Frontal cortex (tissue), 4 donors: ENCODE measurements at regions not wholly inside any gene's neighbourhood (a gene's known extent, or its start where the extent isn't known, plus 50 kb on each side); places are given as distances from the start of the nearest gene placed in this dataset. TPM values are rescaled to one million over a fixed set of nuclear protein-coding genes. Genes with fewer than 3 reads are reported as not detected.

Experiments
- DNase-seq, 2 donors: peaks; one replicate each; pipeline ENCODE4 v3.0.0; 2012; ENCODE audit warnings: low spot score in 2 of 2
- FAIRE-seq: peaks from 2 replicates; lab custom pipeline; 2012; peaks lifted over from hg19 to GRCh38; lab: Jason Lieb, UNC
- small RNA-seq: library from RNA; depleted of rRNA; stranded (forward); fragments of <200 nt; gene quantifications from one replicate; pipeline ENCODE3, GENCODE V24; 2014
- donor health status: control.
- donor health status: control.
- donor health status: control.

DNA sequence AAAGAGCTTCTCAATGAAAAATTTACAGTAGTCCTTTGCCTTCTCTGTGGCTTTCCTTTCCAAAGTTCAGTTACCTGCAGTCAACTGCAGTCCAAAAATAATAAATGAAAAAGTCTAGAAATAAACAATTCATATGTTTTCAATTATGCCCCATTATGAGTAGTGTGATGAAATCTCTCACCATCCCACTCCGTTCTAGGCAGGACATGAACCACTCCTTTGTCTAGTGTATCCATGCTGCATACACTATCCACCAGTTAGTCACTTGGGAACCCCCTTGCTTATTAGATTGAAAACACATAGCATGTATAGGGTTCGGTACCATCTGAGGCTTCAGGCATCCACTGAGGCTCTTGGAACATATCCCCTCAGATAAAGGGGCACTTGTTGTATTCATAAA, 80.6 kb upstream of the EYA4 start:
- DNase-seq: no peak
- FAIRE-seq: no peak

DNA sequence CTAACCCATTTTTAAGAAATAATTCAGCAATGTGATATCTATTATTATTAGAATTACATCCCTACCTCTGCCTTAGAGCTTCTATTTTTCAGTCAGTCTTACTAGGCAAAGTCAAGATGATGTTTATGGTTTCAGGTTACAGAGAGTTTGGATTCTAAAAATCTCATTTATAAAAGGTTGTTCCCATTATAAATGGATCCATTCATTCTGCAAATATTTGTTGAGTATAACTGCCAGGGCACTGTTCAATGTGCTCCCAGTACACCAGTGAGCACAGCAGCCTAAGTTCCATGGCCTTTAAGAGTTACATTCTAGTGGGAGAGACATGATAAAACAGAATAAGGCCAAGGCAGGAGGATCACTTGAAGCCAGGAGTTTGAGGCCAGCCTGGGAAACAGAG, 75.9 kb upstream of the EYA4 start:
- no peak for FAIRE-seq

DNA sequence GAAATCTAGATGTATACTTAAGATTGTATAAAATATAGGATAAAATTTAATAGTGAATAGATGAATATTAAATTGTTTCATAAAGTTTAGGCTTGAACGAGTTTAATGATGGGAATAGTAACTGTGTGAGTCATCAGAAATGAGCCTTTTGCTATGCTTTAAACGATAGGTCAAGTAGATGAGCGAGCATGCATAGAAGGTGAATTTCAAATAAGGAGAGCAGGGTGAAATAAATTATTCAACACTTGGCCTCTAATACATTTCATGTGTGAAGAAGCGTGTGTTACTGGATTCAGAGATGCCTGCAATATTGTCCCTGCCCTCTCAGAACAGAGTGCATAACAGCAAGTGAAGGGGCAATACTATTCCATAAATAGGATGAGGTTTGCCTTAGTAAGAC, 74.4 kb upstream of the EYA4 start:
- DNase-seq (no peak), FAIRE-seq (no peak)

More for the DNA sequence above, 75.9 kb upstream of the EYA4 start:
- no peak for DNase-seq

DNA sequence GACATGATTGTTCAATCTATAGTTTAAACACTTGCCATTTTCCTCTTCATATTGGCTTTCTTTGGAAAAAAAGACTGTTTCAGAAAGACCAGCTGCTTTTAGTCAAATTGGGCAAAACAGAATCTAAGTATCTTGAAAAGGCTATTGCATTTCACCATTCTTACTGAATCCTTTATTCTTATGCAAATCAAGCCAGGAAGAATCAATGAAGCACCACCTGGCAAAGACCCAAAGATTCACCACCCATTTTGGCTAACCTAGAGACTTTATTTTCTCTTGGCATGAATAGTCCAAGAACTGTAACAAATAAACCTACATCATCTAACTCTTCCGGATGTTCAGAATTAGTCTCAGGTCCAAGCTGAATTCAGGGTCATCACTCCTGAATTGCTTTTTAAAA, 71.3 kb upstream of the EYA4 start:
- no peak for DNase-seq

DNA sequence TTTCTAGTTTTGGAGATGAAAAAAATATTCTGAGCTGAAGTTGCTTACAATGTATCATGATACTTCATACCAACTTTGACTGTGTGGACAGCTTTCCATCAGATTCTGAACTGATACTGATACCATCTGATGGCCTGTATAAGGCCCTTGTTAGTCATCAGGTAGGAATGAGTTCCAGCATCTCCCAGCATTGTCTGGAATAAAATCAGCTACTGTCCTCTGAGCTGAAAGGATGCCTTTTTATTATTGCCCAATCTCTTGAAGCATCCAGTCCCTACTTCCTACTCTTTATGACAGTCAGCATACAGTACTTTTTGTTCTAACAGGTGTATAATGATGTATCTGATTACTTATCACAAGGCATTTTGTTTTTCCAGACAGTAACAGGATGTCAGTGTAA, 70.6 kb upstream of the EYA4 start:
- DNase-seq (no peak), FAIRE-seq (no peak)

More for the DNA sequence above, 71.3 kb upstream of the EYA4 start:
- no peak for FAIRE-seq

DNA sequence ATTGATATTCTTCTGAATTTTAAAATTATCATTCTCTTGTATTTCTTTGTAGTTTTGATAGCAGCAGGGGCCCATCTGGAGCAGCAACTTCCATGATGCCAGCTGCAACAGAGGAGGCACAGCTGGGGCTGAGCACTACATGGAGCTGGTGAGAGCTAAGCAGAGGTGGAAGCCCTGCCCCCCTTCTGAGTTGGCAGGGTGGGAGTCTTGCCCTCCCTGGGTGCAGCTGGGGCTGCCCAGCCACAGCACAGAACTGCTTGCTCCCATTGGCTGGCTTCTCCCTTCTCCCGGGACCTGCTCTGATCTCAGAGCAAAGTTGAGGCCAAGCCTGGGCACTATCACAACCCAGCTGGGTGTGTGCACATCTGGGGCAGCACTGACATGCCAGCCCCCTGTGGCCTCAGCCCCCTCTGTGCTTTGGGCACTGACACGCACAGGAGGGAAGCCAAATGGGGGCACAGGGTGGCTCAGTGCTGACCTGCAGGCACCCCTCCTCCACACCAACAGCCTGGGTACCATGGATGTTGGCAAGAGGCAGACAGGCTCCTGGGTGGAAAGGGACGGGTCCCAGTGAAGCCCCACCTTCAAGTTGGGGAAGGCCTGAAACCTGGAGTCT, 69.1 kb upstream of the EYA4 start:
- FAIRE-seq (no peak), DNase-seq (no peak)

DNA sequence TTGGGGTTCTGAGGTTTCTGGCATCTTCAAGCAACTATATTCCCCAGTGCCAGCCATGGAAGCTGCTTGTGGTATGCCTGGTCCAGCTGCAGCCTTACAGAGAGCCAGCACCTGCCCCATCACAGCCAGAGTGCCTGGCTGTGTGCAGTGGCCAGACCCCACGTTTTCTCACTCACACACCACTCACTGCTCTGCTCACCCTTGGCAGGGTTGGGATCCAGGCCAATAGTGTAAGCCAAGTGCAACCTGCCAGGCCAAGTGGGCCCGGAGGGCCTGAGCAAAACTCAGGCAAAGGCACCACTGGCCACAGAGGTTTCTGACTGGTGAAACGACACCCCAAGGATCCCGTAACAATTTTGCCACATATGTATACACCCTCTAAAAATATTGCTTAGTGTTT, 67.9 kb upstream of the EYA4 start:
- DNase-seq (no peak), FAIRE-seq (no peak)

DNA sequence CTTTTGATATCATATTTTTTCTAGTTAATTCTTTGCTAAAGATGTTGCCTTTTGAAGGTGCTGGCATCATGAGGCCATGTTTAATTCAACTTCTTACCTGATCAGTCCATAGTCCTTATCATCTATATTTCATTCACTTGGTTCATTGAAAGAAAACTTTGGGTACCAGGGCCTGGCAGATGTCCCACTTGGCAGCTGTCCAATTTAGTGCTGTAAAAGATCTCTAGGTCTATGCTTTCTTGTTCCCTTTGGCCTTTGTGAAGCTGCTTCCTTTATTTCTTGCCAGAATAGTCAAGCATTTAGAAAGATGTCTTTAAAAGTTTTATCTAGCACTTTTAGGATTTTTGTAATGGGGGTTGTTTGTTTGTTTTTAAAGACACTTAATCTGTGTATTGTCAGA, 61.7 kb upstream of the EYA4 start:
- no peak for DNase-seq
- no peak for FAIRE-seq

DNA sequence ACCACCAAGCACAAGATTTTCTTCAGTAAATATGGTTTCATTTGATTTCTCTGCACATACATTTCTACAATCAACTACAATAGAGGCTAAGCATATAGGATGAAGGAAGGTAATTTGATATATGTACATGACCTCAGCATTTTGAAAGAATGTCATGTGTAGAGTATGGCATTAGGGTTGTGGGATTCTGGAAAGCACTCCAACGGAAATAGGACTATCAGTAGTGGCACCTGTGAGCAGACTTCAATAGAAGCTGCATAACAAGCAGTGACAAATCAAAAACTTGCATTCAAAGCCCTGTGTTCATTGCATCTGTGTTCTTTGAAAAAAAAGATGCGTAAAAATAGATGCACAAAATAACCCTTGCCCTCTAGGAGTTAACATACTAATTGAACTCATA, 57.5 kb upstream of the EYA4 start:
- FAIRE-seq (no peak), DNase-seq (no peak)

DNA sequence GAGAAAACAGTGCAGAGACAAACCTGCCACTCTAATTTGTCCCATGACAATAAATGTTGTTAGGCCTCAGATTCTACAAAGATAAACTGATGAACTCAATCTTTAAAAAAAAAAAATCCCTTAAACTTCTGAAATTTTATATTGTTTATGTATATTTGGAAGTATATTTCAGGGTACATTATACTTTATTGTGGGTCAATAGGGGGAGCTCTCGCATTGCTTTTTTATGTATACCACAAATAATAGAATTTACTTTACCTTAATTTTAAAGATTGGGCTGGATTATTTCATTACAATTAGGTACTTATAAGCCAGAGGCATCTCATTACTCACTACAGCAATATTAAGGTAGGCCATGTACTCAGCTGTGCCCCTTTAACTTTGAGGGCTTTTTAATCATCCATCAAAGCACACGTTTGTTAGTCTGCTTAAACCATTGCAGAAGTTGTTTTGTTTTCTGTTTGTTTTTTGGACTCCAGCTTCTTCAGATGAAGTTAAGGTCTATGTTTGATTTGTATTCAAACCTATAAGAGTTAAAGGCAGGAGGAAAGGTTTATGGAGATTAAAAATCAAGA, 56.3 kb upstream of the EYA4 start:
- no peak for DNase-seq
- peak; percentile 91 for FAIRE-seq

DNA sequence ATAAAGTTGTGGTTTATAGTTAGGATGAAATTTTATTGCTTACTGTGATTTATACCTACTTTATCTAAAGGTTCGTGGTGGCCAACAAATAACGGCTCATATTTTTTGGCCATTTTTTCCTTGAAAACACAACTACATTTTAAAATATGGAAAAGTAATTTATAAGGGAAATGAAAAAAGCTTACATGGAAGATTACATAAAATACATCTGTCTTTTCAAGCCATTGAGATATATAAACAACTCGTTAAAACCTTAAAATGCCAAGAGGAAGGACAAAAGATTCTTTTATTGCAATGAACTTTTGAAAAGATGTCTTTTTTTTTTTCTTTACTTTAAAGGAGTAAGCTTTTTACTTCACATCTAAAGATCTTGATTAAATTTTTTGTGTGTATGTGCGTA, 55.4 kb upstream of the EYA4 start:
- DNase-seq: no peak
- FAIRE-seq: no peak

DNA sequence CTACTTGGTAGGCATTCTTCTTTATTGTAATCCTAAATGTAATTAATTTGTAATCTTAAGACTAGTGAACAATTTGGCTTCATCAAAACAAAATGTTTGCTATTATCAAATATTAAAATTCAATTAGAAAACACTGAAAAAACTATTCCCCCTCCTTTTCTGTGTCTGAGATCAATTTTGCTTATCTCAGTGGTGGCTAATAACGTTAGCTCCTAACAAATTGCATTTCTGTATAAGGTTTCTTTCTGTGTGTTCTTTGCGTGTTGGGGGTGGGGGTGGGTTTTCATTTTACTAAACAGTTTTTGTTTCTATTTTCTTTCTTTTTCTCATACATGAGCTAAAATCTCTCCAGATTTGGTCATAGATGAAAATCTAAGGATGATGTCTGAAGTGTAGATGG, 54.0 kb upstream of the EYA4 start:
- DNase-seq: no peak
- FAIRE-seq: no peak

DNA sequence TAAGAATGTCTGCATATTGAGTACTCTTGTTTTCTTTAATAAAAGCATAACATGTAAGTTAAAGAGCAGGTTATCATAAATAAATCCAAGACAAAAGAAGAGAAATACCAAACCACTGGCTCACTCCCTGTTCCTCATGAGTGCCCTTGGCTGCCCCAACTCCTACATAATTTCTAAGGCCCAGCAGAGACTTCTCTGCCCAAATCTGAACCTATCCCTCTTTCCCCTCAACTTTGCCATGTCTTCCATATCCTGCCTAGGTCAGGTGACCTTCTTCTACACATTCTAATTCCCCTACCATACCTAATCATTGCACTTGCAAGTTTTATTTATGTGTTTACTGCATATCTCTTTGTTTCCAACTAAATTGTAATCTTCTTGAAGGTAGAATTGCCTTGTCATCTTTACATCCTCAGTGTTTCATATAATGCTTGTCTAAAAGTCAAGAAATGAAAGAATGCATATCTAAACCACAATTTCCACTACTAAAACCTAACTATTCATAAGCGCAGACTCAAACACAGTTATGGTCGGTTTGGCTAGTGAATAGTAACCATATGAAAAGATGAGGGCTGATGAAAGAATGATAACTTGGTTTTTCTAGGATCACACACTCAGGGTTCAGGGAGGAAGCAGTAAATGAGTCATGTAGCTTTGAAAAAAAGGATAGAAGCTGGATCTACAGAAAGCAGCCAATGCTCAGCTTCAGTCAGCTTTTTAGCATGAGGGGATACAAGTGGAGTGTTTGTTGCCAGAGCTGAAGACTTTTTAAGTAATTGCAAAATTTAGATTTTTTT, 53.3 kb upstream of the EYA4 start:
- FAIRE-seq (no peak), DNase-seq (no peak)

DNA sequence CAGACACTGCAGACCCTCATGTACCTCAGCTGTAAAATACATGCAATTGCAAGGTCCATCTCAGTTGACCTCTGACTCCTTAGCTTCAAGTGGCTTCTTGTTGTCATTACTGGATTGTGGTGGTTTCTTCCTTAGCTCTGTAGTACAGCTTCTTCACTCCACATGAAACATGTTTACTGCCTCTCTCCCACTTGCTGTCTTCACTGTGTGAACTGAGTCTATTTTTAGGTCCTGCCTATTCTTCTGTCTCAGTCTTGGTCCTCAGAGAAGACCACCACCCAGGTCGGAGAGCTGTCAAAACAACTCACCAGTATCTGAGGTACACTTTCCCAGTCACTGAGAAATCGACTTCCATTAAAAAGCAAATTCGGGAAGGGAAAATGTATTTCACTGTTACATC, 50.2 kb upstream of the EYA4 start:
- DNase-seq: no peak
- FAIRE-seq: no peak

DNA sequence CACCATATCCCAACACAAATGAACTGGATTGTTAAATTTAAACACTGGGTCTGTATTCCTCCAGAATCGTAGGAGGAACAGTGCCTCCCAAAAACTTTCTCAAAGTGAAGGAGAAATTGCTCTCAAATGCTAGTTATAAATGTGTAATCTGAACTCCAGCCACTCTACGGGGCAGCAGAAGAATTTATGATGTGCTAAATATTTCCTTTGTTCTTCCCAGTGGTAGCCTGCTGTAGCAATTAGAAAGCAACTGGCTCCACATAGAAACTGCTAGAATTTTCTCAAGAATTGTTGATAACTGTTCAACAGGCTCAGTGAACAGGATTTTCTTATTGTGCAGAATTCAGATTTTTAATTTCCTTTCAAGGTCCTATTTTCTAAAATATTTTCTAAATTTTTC, 49.8 kb upstream of the EYA4 start:
- FAIRE-seq: no peak

More for the DNA sequence above, 49.8 kb upstream of the EYA4 start:
- DNase-seq: no peak

Small RNA genes in the stretch of these regions (small RNA-seq; reads per million reads assigned to genes)
- not detected for gene MTCYBP4
